Natural killer cell treated with Interleukin-12 subunit alpha and Interleukin-12 subunit beta and Interleukin-15 and Interleukin-18, amount 100 ng/mL, for 72 hours (primary cell): ENCODE measurements at regions not wholly inside any gene's neighbourhood (a gene's known extent, or its start where the extent isn't known, plus 50 kb on each side); places are given as distances from the start of the nearest gene placed in this dataset.

Experiments
- ATAC-seq, 2 donors: fragments of 150-1000 bp; cut with Tn5 transposase in 1 of 2; sonication (Bioruptor Pico), chemical (Tn5 transposase) in 1 of 2; 2 replicates each; pipeline ENCODE4 v1.10.0; 2021
- DNase-seq: peaks from one replicate; pipeline ENCODE4 v3.0.0; 2022; ENCODE audit warnings: low spot score
- H3K27ac Mint-ChIP-seq, 2 donors: 1 replicate in 1 of 2; 2 replicates in 1 of 2; pipeline ENCODE4 v1.8.0; 2022; ENCODE audit warnings: mixed read lengths in 2 of 2, mild to moderate bottlenecking in 1 of 2, moderate library complexity in 1 of 2
- H3K27me3 Mint-ChIP-seq, 2 donors: 1 replicate in 1 of 2; 2 replicates in 1 of 2; pipeline ENCODE4 v1.8.0; 2022; ENCODE audit warnings: mixed read lengths in 2 of 2
- H3K36me3 Mint-ChIP-seq: one replicate; pipeline ENCODE4 v1.8.0; 2022; ENCODE audit warnings: mixed read lengths
- H3K4me1 Mint-ChIP-seq, 2 donors: 1 replicate in 1 of 2; 2 replicates in 1 of 2; pipeline ENCODE4 v1.8.0; 2022; ENCODE audit warnings: low read depth in 2 of 2, mixed read lengths in 2 of 2, mild to moderate bottlenecking in 1 of 2
- H3K4me3 Mint-ChIP-seq: one replicate; pipeline ENCODE4 v1.8.0; 2022; ENCODE audit warnings: mixed read lengths
- H3K9me3 Mint-ChIP-seq: 2 replicates; pipeline ENCODE4 v1.8.0; 2022; ENCODE audit warnings: mixed read lengths

DNA sequence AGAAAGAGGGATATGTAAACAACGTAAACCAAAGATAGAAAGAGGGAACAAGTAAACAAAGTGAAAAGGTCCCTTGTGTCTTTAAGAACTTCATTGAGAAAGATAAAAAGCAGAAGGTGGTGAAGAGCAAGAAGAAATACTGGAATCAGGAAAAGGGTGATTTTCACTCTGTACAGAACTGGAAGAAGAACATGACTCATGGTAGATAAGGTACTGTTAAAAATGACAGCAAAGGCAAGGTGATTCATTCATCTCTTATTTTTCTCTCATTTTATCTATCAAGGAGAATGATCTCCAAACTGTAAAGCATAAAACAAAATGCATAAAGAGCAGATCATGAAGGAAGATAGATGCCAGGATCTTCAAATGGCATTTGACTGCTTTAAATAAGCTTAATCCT lies 724.6 kb upstream of the CELF4 start:
- H3K27ac Mint-ChIP-seq, result no peak overlapping the region
- DNase-seq, result no peak
- peaks cover 15% of the 10 kb centered on the region for H3K36me3 Mint-ChIP-seq
- no peaks in the 10 kb centered on the region for H3K4me1 Mint-ChIP-seq
- H3K9me3 Mint-ChIP-seq, result peaks cover 23% of the 10 kb centered on the region
- ATAC-seq, result no peak
- no peaks in the 10 kb centered on the region for H3K27me3 Mint-ChIP-seq
- H3K4me3 Mint-ChIP-seq, result no peak overlapping the region

DNA sequence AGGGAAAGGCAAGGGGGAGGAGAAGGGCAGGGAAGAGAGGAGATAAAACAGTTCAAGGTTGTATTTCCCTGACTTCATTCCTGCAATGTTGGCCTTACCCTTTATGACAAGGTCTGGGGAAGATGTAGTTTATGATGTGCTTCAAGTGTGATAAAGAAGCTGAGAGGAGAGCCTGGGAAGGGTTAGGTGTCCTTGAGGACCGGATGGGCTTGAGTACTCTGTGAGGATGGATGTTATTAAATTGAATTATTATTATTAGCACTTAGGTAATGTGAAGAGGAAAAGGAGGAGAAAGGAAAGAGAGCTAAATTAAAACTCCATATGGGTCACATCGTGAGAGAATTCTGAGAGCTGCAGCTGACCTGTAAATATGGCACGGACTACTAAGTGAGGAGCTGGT lies 719.4 kb upstream of the CELF4 start:
- H3K36me3 Mint-ChIP-seq, result peaks cover 11% of the 10 kb centered on the region
- ATAC-seq (no peak), DNase-seq (no peak)
- no peak overlapping the region for H3K27ac Mint-ChIP-seq
- no peaks in the 10 kb centered on the region for H3K4me1 Mint-ChIP-seq
- H3K9me3 Mint-ChIP-seq, result peaks cover 29% of the 10 kb centered on the region
- no peaks in the 10 kb centered on the region for H3K27me3 Mint-ChIP-seq
- no peak overlapping the region for H3K4me3 Mint-ChIP-seq

DNA sequence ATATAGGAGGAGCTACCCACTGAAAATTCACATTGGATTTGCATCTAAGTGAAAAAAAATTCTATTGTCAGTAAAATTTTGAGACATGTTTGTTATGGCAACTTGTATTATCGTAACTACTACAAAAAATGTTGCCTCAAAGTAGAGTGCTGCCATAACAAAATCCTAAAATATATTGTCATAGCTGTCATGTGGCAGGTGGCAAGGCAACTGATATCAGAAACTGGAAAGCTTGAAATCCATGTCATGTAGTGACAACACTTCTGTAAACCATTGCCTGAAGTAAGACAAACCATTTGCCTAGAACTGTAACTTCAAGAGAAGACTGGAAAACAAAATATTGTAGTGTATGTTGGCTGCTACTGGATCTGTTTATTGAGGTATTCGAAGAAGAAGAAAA lies 697.5 kb upstream of the CELF4 start:
- no peak overlapping the region for H3K4me3 Mint-ChIP-seq
- DNase-seq, result no peak
- H3K27me3 Mint-ChIP-seq, result no peaks in the 10 kb centered on the region
- H3K4me1 Mint-ChIP-seq, result no peaks in the 10 kb centered on the region
- no peak overlapping the region for H3K27ac Mint-ChIP-seq
- ATAC-seq, result no peak
- peaks cover 8% of the 10 kb centered on the region for H3K9me3 Mint-ChIP-seq
- peaks cover 8% of the 10 kb centered on the region for H3K36me3 Mint-ChIP-seq

DNA sequence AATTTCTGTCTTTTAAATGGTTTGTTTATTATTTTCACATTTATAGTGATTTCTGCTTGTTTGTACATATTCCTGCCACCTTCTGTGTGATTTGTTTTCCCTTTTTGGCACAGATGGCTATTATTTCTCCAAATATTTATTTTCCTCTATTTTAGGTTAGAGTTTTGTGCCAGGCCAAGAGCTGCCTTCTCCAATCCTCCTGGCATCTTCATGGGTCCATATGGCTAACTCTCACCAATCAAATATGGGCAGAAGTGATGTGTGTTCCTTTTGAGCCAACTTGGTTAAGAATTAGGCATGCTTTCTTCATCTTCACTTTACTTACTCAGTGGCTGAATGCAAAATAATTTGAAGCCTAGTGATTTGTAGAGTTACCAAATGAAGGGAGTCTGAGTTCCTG lies 697.1 kb upstream of the CELF4 start:
- H3K36me3 Mint-ChIP-seq, result peaks cover 5% of the 10 kb centered on the region
- ATAC-seq (no peak), DNase-seq (no peak)
- H3K4me3 Mint-ChIP-seq, result no peak overlapping the region
- H3K27ac Mint-ChIP-seq, result no peak overlapping the region
- H3K4me1 Mint-ChIP-seq, result no peaks in the 10 kb centered on the region
- H3K9me3 Mint-ChIP-seq, result peaks cover 9% of the 10 kb centered on the region
- no peaks in the 10 kb centered on the region for H3K27me3 Mint-ChIP-seq

DNA sequence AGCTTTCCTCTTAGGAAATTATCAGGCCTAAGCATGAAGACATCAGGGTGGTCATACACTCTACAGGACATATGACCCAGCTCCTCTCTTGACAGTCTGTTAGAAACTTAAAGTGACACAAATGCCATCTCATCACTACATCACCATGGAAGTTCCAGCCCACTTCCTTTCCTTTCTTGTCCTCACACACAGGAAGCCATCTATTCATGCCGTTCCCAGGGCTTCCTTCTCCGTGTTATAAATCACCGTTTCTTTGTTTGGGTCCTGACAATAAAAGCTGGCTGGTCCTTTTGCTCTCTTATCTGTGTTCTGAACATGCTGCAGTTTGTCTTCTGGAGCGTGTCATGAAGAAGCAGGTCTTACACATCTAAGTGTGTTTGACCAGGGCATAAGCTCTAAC lies 692.1 kb upstream of the CELF4 start:
- no peak for DNase-seq

DNA sequence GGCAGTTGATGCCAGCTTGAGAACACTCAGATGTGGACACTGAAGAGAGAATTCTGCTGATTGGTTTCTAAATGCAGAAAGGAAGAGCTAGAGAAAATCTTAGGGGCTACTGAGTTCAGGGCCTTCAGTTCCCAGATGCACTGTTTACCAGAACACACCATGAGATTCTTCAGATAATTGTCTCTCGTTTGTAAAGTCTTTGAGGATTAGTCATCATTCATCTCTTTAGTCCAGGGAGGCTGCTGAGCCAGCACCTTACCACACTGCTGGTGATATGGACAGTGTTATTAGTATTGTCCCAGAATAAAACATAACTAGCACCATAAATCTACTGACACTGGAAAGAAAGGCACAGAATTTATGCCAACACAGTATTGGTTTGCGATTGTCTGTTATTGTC lies 690.8 kb upstream of the CELF4 start:
- no peak overlapping the region for H3K4me3 Mint-ChIP-seq
- no peaks in the 10 kb centered on the region for H3K27me3 Mint-ChIP-seq
- no peak for DNase-seq
- no peaks in the 10 kb centered on the region for H3K4me1 Mint-ChIP-seq
- peaks cover 7% of the 10 kb centered on the region for H3K9me3 Mint-ChIP-seq
- H3K36me3 Mint-ChIP-seq, result no peaks in the 10 kb centered on the region
- ATAC-seq, result no peak
- no peak overlapping the region for H3K27ac Mint-ChIP-seq

More for the DNA sequence above, 692.1 kb upstream of the CELF4 start:
- ATAC-seq, result no peak
- Mint-ChIP-seq H3K36me3 (no peaks in the 10 kb centered on the region), H3K27me3 (no peaks in the 10 kb centered on the region), H3K9me3 (peaks cover 7% of the 10 kb centered on the region), H3K27ac (no peak overlapping the region), H3K4me1 (no peaks in the 10 kb centered on the region), H3K4me3 (no peak overlapping the region)

DNA sequence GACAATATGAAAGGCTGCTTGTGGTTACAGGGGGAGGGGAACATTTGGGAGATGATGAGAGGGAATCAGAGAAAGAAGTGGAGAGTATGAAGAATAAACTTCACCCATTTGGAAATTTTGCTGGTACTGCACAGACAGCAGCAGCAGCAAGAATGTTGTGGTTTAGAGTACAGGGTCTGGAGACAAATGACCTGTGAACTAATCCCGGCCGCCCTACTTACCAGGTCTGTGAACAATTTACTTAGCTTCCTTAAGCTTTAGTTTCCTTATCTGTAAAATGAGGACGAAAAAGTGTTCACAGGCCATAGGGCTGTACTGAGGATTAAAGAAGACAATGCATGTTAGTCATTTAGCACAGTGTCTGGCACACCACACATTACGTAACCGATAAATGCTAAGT lies 685.4 kb upstream of the CELF4 start:
- Mint-ChIP-seq H3K4me3 (no peak overlapping the region), H3K9me3 (peaks cover 9% of the 10 kb centered on the region), H3K36me3 (no peaks in the 10 kb centered on the region), H3K27me3 (no peaks in the 10 kb centered on the region), H3K27ac (no peak overlapping the region), H3K4me1 (no peaks in the 10 kb centered on the region)
- DNase-seq, result no peak
- ATAC-seq, result no peak

DNA sequence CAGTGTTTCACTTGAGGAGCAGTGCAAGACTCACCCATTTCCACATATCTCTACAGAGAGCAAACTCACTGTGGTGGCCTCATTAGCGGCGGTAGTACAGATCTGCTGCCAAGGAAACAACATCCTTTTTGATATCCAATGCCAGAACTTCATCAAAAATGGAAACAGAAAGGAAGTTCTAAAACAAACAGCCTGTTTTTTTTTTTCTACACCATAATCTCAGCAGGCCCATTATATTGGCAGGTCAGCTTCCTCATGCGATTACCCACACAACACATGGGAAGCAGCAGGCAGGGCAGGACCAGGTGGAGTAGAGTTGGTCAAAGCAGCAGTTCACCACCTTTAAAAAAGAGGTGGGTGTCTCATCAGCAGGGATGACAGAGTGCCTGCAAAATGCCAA lies 678.9 kb upstream of the CELF4 start:
- DNase-seq (no peak), ATAC-seq (no peak)
- peaks cover 16% of the 10 kb centered on the region for H3K9me3 Mint-ChIP-seq
- H3K4me3 Mint-ChIP-seq, result no peak overlapping the region
- no peaks in the 10 kb centered on the region for H3K27me3 Mint-ChIP-seq
- H3K27ac Mint-ChIP-seq, result no peak overlapping the region
- no peaks in the 10 kb centered on the region for H3K36me3 Mint-ChIP-seq
- no peaks in the 10 kb centered on the region for H3K4me1 Mint-ChIP-seq

DNA sequence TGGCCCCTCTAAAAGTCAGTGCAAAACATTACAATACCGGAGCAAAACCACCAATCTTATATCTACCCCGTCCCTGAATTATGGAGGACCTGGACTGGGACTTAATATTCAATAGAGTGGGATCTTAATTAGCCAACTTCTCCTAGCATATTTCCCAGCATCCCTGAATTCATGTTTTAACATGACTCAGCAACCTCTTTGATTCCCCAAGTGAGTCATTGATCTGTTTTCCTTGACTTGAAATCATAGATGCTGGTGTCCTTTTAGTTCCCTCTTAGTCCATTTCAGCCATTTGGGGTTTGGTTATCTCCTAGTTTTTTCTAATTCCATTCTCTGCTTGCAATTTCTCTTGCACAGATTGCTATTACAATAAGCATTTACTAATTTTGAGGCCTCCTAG lies 677.7 kb upstream of the CELF4 start:
- DNase-seq (no peak), ATAC-seq (no peak)
- H3K27ac Mint-ChIP-seq, result no peak overlapping the region
- H3K36me3 Mint-ChIP-seq, result no peaks in the 10 kb centered on the region
- H3K4me1 Mint-ChIP-seq, result no peaks in the 10 kb centered on the region
- H3K27me3 Mint-ChIP-seq, result no peaks in the 10 kb centered on the region
- peaks cover 20% of the 10 kb centered on the region for H3K9me3 Mint-ChIP-seq
- H3K4me3 Mint-ChIP-seq, result no peak overlapping the region

DNA sequence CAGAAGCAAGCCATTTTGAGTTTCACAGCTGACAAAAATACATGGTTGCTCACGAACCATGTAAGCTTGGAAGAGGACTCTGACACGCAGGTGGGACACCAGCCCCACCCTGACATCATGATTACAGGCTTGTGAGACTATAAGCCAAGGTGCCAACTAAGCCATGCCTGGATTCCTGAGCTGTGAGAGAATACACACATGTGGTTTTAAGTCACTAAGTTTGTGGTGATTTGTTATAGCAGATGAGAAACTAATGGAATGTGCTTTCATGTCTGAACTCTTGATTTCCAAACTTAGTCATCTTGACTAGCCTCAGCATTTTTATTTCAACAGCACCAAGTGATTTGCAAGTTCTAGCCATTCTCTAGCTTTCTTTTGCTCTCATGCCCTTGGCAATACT lies 676.1 kb upstream of the CELF4 start:
- no peaks in the 10 kb centered on the region for H3K4me1 Mint-ChIP-seq
- no peak for DNase-seq
- H3K36me3 Mint-ChIP-seq, result no peaks in the 10 kb centered on the region
- no peak overlapping the region for H3K27ac Mint-ChIP-seq
- H3K9me3 Mint-ChIP-seq, result peaks cover 18% of the 10 kb centered on the region
- no peak for ATAC-seq
- H3K27me3 Mint-ChIP-seq, result no peaks in the 10 kb centered on the region
- no peak overlapping the region for H3K4me3 Mint-ChIP-seq

DNA sequence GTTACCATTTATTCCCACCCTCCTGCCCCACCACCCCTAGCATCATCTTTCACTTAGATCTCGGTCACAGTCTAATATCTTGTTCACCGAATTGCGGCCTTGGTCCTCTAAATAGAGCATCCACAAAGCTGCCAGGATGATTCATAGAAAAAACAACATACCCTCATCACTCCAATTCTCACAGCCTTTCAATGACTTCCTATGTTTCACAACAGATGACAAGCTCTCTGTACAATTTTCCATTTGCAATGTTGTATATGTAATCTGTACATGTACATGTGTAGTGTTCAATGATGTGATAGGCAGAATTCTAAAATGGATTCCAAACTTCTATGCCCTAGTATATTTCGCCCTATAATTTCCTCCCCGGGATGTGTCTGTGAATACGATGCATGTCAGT lies 675.6 kb upstream of the CELF4 start:
- H3K36me3 Mint-ChIP-seq, result no peaks in the 10 kb centered on the region
- H3K4me1 Mint-ChIP-seq, result no peaks in the 10 kb centered on the region
- peaks cover 15% of the 10 kb centered on the region for H3K9me3 Mint-ChIP-seq
- H3K27ac Mint-ChIP-seq, result no peak overlapping the region
- H3K27me3 Mint-ChIP-seq, result no peaks in the 10 kb centered on the region
- ATAC-seq (no peak), DNase-seq (no peak)
- no peak overlapping the region for H3K4me3 Mint-ChIP-seq

DNA sequence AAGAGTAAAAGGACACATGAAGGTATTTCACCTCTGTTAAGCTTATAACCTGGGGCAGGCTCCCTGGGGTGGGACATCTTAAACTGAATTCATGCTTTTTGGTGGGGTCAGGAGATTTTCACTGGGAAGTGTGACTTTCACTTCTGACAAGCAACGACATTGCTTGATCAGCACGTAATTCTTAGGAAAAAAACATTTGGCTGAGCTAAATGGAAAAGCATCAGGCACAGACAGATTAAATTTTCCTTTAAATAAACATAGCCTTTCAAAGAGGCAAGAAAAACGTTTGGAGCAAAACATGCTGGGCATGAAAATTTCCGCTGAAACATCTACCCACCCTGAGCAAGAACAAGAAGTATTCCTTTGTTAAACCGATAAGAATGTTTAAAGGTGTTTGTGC lies 674.0 kb upstream of the CELF4 start:
- DNase-seq, result no peak
- no peaks in the 10 kb centered on the region for H3K27me3 Mint-ChIP-seq
- H3K36me3 Mint-ChIP-seq, result no peaks in the 10 kb centered on the region
- no peak for ATAC-seq
- peaks cover 14% of the 10 kb centered on the region for H3K9me3 Mint-ChIP-seq
- H3K27ac Mint-ChIP-seq, result no peak overlapping the region
- no peak overlapping the region for H3K4me3 Mint-ChIP-seq
- no peaks in the 10 kb centered on the region for H3K4me1 Mint-ChIP-seq

DNA sequence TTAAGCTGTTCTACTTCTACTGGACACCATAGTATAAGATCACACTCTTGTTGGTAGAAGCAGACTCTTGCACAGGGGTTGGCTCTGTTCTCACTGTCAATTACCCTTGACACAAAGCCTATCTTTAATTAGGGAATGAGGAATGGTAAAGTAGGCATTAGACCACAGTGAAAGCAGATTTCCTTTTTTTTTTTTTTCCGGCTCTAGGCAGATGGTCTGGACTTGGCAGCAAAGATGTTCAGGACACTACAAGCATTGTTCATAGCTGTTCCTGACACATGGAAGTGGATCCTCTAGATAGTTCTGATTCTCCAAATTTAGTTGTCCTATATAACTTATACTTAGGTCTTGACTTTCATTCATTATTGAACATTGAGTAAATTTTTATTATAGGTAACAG lies 672.2 kb upstream of the CELF4 start:
- no peak overlapping the region for H3K27ac Mint-ChIP-seq
- H3K27me3 Mint-ChIP-seq, result no peaks in the 10 kb centered on the region
- no peaks in the 10 kb centered on the region for H3K4me1 Mint-ChIP-seq
- DNase-seq, result no peak
- no peak for ATAC-seq
- H3K4me3 Mint-ChIP-seq, result no peak overlapping the region
- peaks cover 11% of the 10 kb centered on the region for H3K9me3 Mint-ChIP-seq
- H3K36me3 Mint-ChIP-seq, result no peaks in the 10 kb centered on the region

DNA sequence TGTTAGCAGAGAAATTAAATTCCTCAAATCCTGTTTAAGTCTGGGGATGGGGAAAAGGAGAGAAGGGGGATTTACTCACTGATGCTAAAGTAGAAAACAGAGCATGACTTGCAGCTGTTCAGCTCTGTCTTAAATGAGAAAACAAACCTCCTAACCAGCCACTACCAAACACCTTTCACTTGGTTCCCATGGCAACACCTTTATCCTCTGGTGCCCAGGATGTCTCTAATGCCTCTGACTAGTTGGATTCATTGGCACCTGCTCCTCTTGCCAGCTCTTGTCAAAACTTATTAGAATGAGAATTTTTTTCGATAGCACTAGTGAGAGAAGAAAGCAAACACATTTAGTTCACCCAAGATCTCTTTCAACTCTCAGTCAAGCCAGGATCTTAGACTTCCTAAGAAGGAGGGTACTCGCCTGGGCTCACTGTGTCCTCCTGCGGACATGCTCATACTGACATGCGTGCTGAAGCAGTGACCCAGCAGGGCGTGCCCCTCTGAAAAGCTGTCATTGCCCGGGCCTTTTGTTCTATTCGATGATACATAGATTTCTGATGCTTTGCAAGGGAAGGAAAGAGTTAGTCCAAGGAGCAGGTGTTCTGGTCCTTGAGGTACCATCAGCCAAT lies 656.0 kb upstream of the CELF4 start:
- peaks cover 10% of the 10 kb centered on the region for H3K9me3 Mint-ChIP-seq
- H3K36me3 Mint-ChIP-seq, result no peaks in the 10 kb centered on the region
- H3K4me3 Mint-ChIP-seq, result no peak overlapping the region
- DNase-seq (no peak), ATAC-seq (no peak)
- H3K27me3 Mint-ChIP-seq, result no peaks in the 10 kb centered on the region
- no peaks in the 10 kb centered on the region for H3K4me1 Mint-ChIP-seq
- no peak overlapping the region for H3K27ac Mint-ChIP-seq

DNA sequence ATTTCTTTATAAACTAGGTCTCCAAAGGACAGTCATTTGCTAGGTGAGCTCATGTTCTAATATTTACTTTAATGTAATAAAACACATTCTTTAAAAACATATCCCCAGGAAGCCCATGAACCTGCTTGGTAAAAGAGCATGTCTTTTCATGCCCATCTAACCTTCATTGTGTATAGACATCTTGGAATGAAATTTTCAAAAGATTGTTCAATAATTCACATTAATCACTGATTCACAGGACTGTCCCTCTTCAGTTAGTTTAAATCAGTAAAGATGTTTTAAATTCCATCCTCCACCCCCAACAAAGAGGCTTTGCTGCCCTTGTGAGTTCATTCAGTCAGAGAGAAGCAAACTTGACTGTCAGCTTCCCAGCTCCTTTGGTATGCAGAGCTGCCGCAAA lies 633.4 kb upstream of the CELF4 start:
- DNase-seq (no peak), ATAC-seq (no peak)
- Mint-ChIP-seq H3K27ac (no peak overlapping the region), H3K4me3 (no peak overlapping the region), H3K27me3 (no peaks in the 10 kb centered on the region), H3K4me1 (no peaks in the 10 kb centered on the region), H3K36me3 (peaks cover 6% of the 10 kb centered on the region), H3K9me3 (peaks cover 3% of the 10 kb centered on the region)
